Esophagus squamous epithelium (tissue), 5 donors: ENCODE measurements at regions not wholly inside any gene's neighbourhood (a gene's known extent, or its start where the extent isn't known, plus 50 kb on each side); places are given as distances from the start of the nearest gene placed in this dataset.

Experiments
- DNase-seq: peaks from one replicate; lab custom pipeline; 2025; lab: John Stamatoyannopoulos, UW
- H3K27ac ChIP-seq, 4 donors: fragments of 200-600 bp; sonication (generic); one replicate each; pipeline ENCODE4 v1.5.1; 2016 to 2019; ENCODE audit warnings: mild to moderate bottlenecking in 1 of 4
- H3K27me3 ChIP-seq, 4 donors: fragments of 200-600 bp; sonication (generic); 1 replicate in 3 of 4; 2 replicates in 1 of 4; pipeline versions ENCODE4 v1.5.1 to v1.6.0; 2017 to 2021; ENCODE audit warnings: antibody characterized with exemption in 1 of 4
- H3K36me3 ChIP-seq, 3 donors: fragments of 200-600 bp; sonication (generic); one replicate each; pipeline ENCODE4 v1.5.1; 2016 to 2019
- H3K4me1 ChIP-seq, 3 donors: fragments of 200-600 bp; sonication (generic); one replicate each; pipeline ENCODE4 v1.5.1; 2017 to 2019
- H3K4me3 ChIP-seq, 4 donors: fragments of 200-600 bp; sonication (generic); 1 replicate in 3 of 4; 2 replicates in 1 of 4; pipeline ENCODE4 v1.5.1; 2016 to 2019; ENCODE audit warnings: mild to moderate bottlenecking in 2 of 4, moderate library complexity in 1 of 4
- H3K9me3 ChIP-seq, 3 donors: fragments of 200-600 bp; sonication (generic); one replicate each; pipeline ENCODE4 v1.5.1; 2016 to 2019
- POLR2A ChIP-seq, 4 donors: fragments of 450-650 bp; IDR thresholded peaks; one replicate each; pipeline ENCODE4 v1.6.1; 2017; ENCODE audit warnings: antibody characterized with exemption in 4 of 4, mild to moderate bottlenecking in 4 of 4, moderate library complexity in 3 of 4
- WGBS, 2 donors: methylation state at CpG; one replicate each; pipeline ENCODE4 v1.1.5; 2018; 5-methylcytosine and 5-hydroxymethylcytosine counted together
- intact Hi-C: fragments of 100-400 bp; cut with DNase I; formaldehyde crosslinking; loops from one replicate; pipeline ENCODE4 v1.15.0; 2022
- TF ChIP-seq, protein P1 (sequence below), 6 experiments: fragments of 450-650 bp in 4 of 6; fragments of 200-600 bp in 2 of 6; sonication (generic) in 2 of 6; IDR thresholded peaks; one replicate each; pipeline ENCODE4 v1.5.1; 2016 to 2019; ENCODE audit warnings: antibody characterized with exemption in 6 of 6, mild to moderate bottlenecking in 4 of 6, moderate library complexity in 4 of 6
- donor health status: DM: yes; HTN: yes; CAD: no.

DNA sequence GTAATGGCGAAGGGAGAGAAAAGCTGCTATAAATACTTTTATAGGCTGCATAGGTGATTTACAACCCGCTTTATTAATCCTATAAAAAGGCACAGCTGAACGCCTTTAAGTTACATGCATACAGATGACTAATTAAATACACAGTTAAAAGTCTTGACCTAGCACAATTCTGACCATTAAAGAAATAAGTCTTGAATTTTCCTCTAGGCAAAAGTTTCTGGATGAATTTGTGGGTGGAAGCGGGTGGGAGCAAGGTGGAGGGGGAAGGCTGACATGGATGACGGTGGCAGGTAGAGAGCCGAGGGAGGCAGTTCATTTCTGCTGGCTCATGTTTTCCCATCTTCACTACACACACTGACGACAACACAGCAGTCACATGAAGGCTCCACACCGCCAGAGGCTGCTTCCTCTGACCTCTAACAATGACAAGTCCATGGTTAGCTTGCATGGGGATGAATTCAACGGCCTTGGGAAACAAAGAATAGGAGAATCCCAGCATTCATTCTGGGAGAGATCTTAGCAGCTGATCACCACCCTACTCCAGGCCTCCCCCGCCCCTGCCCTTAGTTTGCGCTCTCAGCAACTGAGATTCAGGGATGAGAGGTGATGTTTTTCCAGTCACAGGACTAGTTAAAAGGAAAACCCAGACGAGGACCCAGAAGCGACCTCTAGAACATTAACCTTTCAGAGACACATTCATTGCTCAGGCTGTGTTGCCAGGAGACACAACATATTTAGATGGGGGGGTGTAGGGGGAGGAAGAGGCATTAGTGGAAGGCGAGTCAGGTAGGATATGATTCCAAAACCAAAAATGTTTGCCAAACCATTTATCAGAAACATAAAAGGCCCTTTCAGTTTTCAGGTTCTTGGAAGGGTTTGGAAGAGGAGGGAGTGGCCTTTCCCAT is 329.3 kb downstream of the PIK3R1 start:
- Histone ChIP-seq H3K27ac (peak overlapping the region; percentile 49 to 78 (median 63)), H3K4me3 (no peak overlapping the region), H3K36me3 (no peaks in the 10 kb centered on the region), H3K27me3 (peaks cover 0 to 18% (median 0%) of the 10 kb centered on the region in 4 donors), H3K9me3 (no peaks in the 10 kb centered on the region), H3K4me1 (peaks cover 0 to 67% (median 26%) of the 10 kb centered on the region in 3 donors)
- no peak for TF ChIP-seq POLR2A (IDR thresholded peaks at IDR 0.05)
- TF ChIP-seq, protein P1, sequence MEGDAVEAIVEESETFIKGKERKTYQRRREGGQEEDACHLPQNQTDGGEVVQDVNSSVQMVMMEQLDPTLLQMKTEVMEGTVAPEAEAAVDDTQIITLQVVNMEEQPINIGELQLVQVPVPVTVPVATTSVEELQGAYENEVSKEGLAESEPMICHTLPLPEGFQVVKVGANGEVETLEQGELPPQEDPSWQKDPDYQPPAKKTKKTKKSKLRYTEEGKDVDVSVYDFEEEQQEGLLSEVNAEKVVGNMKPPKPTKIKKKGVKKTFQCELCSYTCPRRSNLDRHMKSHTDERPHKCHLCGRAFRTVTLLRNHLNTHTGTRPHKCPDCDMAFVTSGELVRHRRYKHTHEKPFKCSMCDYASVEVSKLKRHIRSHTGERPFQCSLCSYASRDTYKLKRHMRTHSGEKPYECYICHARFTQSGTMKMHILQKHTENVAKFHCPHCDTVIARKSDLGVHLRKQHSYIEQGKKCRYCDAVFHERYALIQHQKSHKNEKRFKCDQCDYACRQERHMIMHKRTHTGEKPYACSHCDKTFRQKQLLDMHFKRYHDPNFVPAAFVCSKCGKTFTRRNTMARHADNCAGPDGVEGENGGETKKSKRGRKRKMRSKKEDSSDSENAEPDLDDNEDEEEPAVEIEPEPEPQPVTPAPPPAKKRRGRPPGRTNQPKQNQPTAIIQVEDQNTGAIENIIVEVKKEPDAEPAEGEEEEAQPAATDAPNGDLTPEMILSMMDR (IDR thresholded peaks at IDR 0.05): no peak
- 44 to 48% methylated on average over 11 to 14 of the region's 14 CpGs for WGBS, 2 donors
- intact Hi-C loops: no loop called here
- no peak for DNase-seq

DNA sequence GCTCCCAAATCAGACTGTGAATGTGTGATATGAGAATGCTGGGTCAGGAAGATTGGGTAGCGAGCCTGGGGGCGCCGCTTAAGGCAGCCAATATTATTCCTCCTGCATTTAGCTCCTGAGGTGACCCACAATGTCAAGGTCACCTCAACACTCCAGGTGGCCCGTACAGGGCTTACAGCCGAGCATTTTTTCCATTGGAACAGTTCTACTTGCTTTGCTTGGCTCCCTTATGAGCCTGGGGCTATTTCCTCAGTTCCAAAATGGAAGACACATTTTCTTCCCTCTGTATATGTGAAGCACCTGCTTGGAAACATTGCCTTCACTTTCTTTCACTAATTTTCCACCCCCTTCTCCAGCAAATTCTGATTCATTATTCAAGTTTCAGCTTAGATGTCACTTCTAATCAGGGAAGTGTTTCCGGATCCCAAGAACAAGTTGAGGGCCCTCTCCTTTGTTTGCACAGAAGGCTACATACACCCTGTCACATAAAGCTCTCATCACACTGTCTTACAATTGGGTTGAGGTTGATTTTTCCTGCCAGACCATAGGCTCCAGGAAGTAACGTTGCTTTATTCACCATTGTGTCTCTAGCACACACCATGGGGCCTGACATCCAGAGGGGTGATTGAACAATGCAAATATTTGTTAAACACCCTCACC is 330.2 kb downstream of the PIK3R1 start:
- WGBS, 2 donors: 39 to 52% methylated on average over 7 of the region's 7 CpGs
- intact Hi-C loops: no loop called here
- H3K4me3 ChIP-seq: no peak overlapping the region
- peak overlapping the region; percentile 20 to 78 (median 63) for H3K27ac ChIP-seq
- no peak for TF ChIP-seq POLR2A (IDR thresholded peaks at IDR 0.05)
- TF ChIP-seq, protein P1 (IDR thresholded peaks at IDR 0.05): no peak
- H3K4me1 ChIP-seq: peaks cover 0 to 67% (median 26%) of the 10 kb centered on the region in 3 donors
- H3K36me3 ChIP-seq: no peaks in the 10 kb centered on the region
- peaks cover 0 to 10% (median 0%) of the 10 kb centered on the region in 4 donors for H3K27me3 ChIP-seq
- DNase-seq: no peak
- no peaks in the 10 kb centered on the region for H3K9me3 ChIP-seq

GRCh38 chr5:68547056-68547455 is 331.5 kb downstream of the PIK3R1 start:
- Histone ChIP-seq H3K4me1 (peaks cover 0 to 62% (median 21%) of the 10 kb centered on the region in 3 donors), H3K36me3 (no peaks in the 10 kb centered on the region), H3K27ac (no peak overlapping the region), H3K9me3 (no peaks in the 10 kb centered on the region), H3K27me3 (no peaks in the 10 kb centered on the region), H3K4me3 (no peak overlapping the region)
- 84 to 96% methylated on average over 2 to 3 of the region's 3 CpGs for WGBS, 2 donors
- DNase-seq: no peak
- TF ChIP-seq, protein P1 (IDR thresholded peaks at IDR 0.05): no peak
- no peak for TF ChIP-seq POLR2A (IDR thresholded peaks at IDR 0.05)
- intact Hi-C loops: no loop called here

DNA sequence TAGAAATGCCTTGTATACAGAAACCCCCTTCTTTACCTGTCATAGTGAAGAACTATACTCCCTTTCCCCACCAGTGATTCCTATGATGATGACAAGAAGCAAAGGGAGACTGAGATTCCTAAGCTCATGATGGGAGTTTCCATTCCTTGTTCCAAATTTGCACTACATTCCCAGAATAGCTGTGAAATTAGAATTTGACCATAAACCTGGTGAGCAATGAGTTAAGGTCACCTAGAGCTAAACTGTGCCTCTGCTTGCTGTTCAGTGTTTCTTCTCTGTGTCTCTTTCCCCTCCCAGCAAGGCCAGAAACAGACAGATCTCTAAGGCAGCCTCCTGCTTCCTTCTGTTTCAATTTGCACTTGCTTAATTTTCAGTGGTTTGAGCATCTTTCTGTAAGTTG is 332.1 kb downstream of the PIK3R1 start:
- no peaks in the 10 kb centered on the region for H3K36me3 ChIP-seq
- DNase-seq: no peak
- no peak overlapping the region for H3K4me3 ChIP-seq
- H3K27ac ChIP-seq: no peak overlapping the region
- intact Hi-C loops: no loop called here
- TF ChIP-seq, protein P1 (IDR thresholded peaks at IDR 0.05): no peak
- no peak for TF ChIP-seq POLR2A (IDR thresholded peaks at IDR 0.05)
- H3K27me3 ChIP-seq: no peaks in the 10 kb centered on the region
- H3K4me1 ChIP-seq: peaks cover 0 to 56% (median 21%) of the 10 kb centered on the region in 3 donors
- no peaks in the 10 kb centered on the region for H3K9me3 ChIP-seq
